Esophagus squamous epithelium (tissue), 4 donors: ENCODE measurements at regions not wholly inside any gene's neighbourhood (a gene's known extent, or its start where the extent isn't known, plus 50 kb on each side); places are given as distances from the start of the nearest gene placed in this dataset.

ENCODE experiments used
- CTCF ChIP-seq, 6 experiments: fragments of 450-650 bp in 4 of 6; fragments of 200-600 bp in 2 of 6; sonication (generic) in 2 of 6; IDR thresholded peaks; one replicate each; pipeline ENCODE4 v1.5.1; 2016 to 2019; ENCODE audit warnings: antibody characterized with exemption in 6 of 6, mild to moderate bottlenecking in 4 of 6, moderate library complexity in 4 of 6
- POLR2A ChIP-seq, 4 donors: fragments of 450-650 bp; IDR thresholded peaks; one replicate each; pipeline ENCODE4 v1.6.1; 2017; ENCODE audit warnings: antibody characterized with exemption in 4 of 4, mild to moderate bottlenecking in 4 of 4, moderate library complexity in 3 of 4

- TF ChIP-seq CTCF (IDR thresholded peaks at IDR 0.05) = no peak
- no peak for TF ChIP-seq POLR2A (IDR thresholded peaks at IDR 0.05)
Observed at GRCh38 chr16:60776281-60776680, 1260.0 kb downstream of the CDH8 start.
